ENCODE measurements at regions not wholly inside any gene's neighbourhood (a gene's known extent, or its start where the extent isn't known, plus 50 kb on each side); places are given as distances from the start of the nearest gene placed in this dataset.

- DNase-seq (ENCODE audit: low read depth, low spot score) (no peak), FAIRE-seq (peak; percentile 49), ATAC-seq (peak; percentile 70)
- Histone ChIP-seq H3K79me2 (ENCODE audit: control insufficient read depth, insufficient read depth, low read length) (no peaks in the 10 kb centered on the region), H3K4me3 (no peak overlapping the region), H2AFZ (ENCODE audit: control insufficient read depth, low read depth, low read length) (peak overlapping the region; percentile 26), H4K20me1 (ENCODE audit: control insufficient read depth, insufficient read depth) (no peaks in the 10 kb centered on the region), H3K36me3 (ENCODE audit: control insufficient read depth in 2 of 2, insufficient read depth in 2 of 2, low read length in 1 of 2) (no peaks in the 10 kb centered on the region), H3K27ac (ENCODE audit: control insufficient read depth, insufficient read depth) (0 out of 2 replicates have a peak overlapping the region, but pooled peaks have one; percentile 13), H3K27me3 (replicated peaks in 1 of 2; ENCODE audit: control insufficient read depth in 2 of 2, insufficient read depth in 2 of 2, low read length in 1 of 2) (no peaks in the 10 kb centered on the region), H3K4me1 (ENCODE audit: control insufficient read depth, insufficient read depth, low read length) (peaks cover 41% of the 10 kb centered on the region), H3K9ac (ENCODE audit: control insufficient read depth, insufficient read depth, low read length) (no peak overlapping the region), H3K4me2 (ENCODE audit: control insufficient read depth, insufficient read depth) (no peak overlapping the region; the same call in none of the 2 replicates), H3K9me3 (replicated peaks; ENCODE audit: control insufficient read depth, insufficient read depth, low read length) (peaks cover 5% of the 10 kb centered on the region; the same call in 2 of the 3 replicates)
- intact Hi-C loops (cut with micrococcal nuclease; ENCODE audit: unreplicated experiment), result no loop called here
- ChIA-PET CTCF (interaction anchor here (1.1 to 5.4 kb wide), 3 partner anchors 10 to 161 kb away, joined by 3 to 34 read pairs (median 8); no protein-coding TSS in a partner anchor), RAD21 (ENCODE audit: unreplicated experiment) (interaction anchor here (1.0 to 7.9 kb wide), 8 partner anchors 8 to 260 kb away, joined by 4 to 190 read pairs (median 16); partner anchors contain the start of gene ZNF608), SMC1A (ENCODE audit: uncharacterized antibody, unreplicated experiment) (interaction anchor here (0.9 to 7.4 kb wide), 14 partner anchors 8 to 197 kb away, joined by 3 to 166 read pairs (median 6); no protein-coding TSS in a partner anchor), POLR2A (interaction anchor here (0.8 to 4.7 kb wide), 4 partner anchors 10 to 162 kb away, joined by 3 to 48 read pairs (median 6); no protein-coding TSS in a partner anchor)
- BruUV-seq (replicated peaks), result TSS peak; percentile 95
- in situ Hi-C loops (cut with MboI), result loop anchor here (5.0 kb wide), 2 partner anchors 163 to 263 kb away; partner anchors contain the start of gene ZNF608
- 46% methylated on average over 3 of the region's 3 CpGs for whole genome bisulfite sequencing (ENCODE audit: insufficient coverage, insufficient replicate concordance, low lambda C conversion rate, missing lambda C conversion rate)
- TF ChIP-seq, protein P1, sequence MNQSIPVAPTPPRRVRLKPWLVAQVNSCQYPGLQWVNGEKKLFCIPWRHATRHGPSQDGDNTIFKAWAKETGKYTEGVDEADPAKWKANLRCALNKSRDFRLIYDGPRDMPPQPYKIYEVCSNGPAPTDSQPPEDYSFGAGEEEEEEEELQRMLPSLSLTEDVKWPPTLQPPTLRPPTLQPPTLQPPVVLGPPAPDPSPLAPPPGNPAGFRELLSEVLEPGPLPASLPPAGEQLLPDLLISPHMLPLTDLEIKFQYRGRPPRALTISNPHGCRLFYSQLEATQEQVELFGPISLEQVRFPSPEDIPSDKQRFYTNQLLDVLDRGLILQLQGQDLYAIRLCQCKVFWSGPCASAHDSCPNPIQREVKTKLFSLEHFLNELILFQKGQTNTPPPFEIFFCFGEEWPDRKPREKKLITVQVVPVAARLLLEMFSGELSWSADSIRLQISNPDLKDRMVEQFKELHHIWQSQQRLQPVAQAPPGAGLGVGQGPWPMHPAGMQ (IDR thresholded peaks at IDR 0.05; ENCODE audit: borderline replicate concordance), result no peak
- no peak for TF ChIP-seq SMAD1 (IDR thresholded peaks at IDR 0.05; ENCODE audit: low read depth, partially characterized antibody)
- TF ChIP-seq EZH2 (IDR thresholded peaks at IDR 0.05; ENCODE audit: borderline replicate concordance, control insufficient read depth, low read depth, low read length), result no peak
- peak; percentile 68 for TF ChIP-seq JUNB (IDR thresholded peaks at IDR 0.05)
- TF ChIP-seq PRDM15 (CRISPR knock-in tag; IDR thresholded peaks at IDR 0.05), result peak; percentile 74; the same call in 1 of the 2 replicates
- 0 out of 2 replicates have a peak, but pooled peaks have one; percentile 41 for TF ChIP-seq EED (IDR thresholded peaks at IDR 0.05; ENCODE audit: low read depth)
- peak; percentile 75 for TF ChIP-seq NFIC (IDR thresholded peaks at IDR 0.05; ENCODE audit: low read depth, low read length)
- TF ChIP-seq KDM1A (IDR thresholded peaks at IDR 0.05; ENCODE audit: borderline replicate concordance), result no peak
- TF ChIP-seq MEF2A (IDR thresholded peaks at IDR 0.05; ENCODE audit: insufficient read depth, low read depth, low read length), result 0 out of 2 replicates have a peak, but pooled peaks have one; percentile 32
- TF ChIP-seq MTA2 (IDR thresholded peaks at IDR 0.05; ENCODE audit: low read depth), result peak; percentile 45; the same call in 1 of the 2 replicates
- TF ChIP-seq, protein P2, sequence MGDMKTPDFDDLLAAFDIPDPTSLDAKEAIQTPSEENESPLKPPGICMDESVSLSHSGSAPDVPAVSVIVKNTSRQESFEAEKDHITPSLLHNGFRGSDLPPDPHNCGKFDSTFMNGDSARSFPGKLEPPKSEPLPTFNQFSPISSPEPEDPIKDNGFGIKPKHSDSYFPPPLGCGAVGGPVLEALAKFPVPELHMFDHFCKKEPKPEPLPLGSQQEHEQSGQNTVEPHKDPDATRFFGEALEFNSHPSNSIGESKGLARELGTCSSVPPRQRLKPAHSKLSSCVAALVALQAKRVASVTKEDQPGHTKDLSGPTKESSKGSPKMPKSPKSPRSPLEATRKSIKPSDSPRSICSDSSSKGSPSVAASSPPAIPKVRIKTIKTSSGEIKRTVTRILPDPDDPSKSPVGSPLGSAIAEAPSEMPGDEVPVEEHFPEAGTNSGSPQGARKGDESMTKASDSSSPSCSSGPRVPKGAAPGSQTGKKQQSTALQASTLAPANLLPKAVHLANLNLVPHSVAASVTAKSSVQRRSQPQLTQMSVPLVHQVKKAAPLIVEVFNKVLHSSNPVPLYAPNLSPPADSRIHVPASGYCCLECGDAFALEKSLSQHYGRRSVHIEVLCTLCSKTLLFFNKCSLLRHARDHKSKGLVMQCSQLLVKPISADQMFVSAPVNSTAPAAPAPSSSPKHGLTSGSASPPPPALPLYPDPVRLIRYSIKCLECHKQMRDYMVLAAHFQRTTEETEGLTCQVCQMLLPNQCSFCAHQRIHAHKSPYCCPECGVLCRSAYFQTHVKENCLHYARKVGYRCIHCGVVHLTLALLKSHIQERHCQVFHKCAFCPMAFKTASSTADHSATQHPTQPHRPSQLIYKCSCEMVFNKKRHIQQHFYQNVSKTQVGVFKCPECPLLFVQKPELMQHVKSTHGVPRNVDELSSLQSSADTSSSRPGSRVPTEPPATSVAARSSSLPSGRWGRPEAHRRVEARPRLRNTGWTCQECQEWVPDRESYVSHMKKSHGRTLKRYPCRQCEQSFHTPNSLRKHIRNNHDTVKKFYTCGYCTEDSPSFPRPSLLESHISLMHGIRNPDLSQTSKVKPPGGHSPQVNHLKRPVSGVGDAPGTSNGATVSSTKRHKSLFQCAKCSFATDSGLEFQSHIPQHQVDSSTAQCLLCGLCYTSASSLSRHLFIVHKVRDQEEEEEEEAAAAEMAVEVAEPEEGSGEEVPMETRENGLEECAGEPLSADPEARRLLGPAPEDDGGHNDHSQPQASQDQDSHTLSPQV (IDR thresholded peaks at IDR 0.05), result peak; percentile 98
Observed at GRCh38 chr5:124910354-124911016, 164.0 kb upstream of the ZNF608 start.

All from GM12878 (cell line).